H1 (cell line): ENCODE measurements at regions not wholly inside any gene's neighbourhood (a gene's known extent, or its start where the extent isn't known, plus 50 kb on each side); places are given as distances from the start of the nearest gene placed in this dataset.

ENCODE experiments used
- CTCF ChIA-PET: fragments of 300-600 bp; sonication (Branson Sonifier 250); formaldehyde crosslinking; loops from one replicate; lab custom pipeline; 2021; ENCODE audit not compliant: partially characterized antibody; lab: Charles Lee
- POLR2A ChIA-PET: fragments of 300-600 bp; sonication (Branson Sonifier 250); formaldehyde crosslinking; loops from one replicate; lab custom pipeline; 2021; ENCODE audit warnings: inconsistent platforms; ENCODE audit not compliant: partially characterized antibody; lab: Charles Lee
- DNase-seq, 2 experiments: peaks; one replicate each; pipeline versions ENCODE4 v3.0.0 to v3.0.0-alpha.2; 2010 to 2022; ENCODE audit warnings: low spot score in 2 of 2, low read depth in 1 of 2, mixed read lengths in 1 of 2
- FAIRE-seq: peaks from 2 replicates; lab custom pipeline; 2011; peaks lifted over from hg19 to GRCh38; lab: Jason Lieb, UNC
- H2AFZ ChIP-seq: 2 replicates; pipeline ENCODE4 v1.8.1; 2012; ENCODE audit warnings: low read length, inconsistent platforms
- H2AK5ac ChIP-seq: 2 replicates; pipeline ENCODE4 v1.6.1; 2013; ENCODE audit warnings: low read depth, low read length
- H2BK120ac ChIP-seq: replicated peaks from 2 replicates; pipeline ENCODE3; 2013; ENCODE audit warnings: low read depth, low read length, inconsistent platforms
- H2BK12ac ChIP-seq: 2 replicates; pipeline ENCODE4 v1.6.1; 2013; ENCODE audit warnings: low read depth, low read length
- H2BK15ac ChIP-seq: 2 replicates; pipeline ENCODE4 v1.6.1; 2013; ENCODE audit warnings: low read length
- H2BK20ac ChIP-seq: 2 replicates; pipeline ENCODE4 v1.6.1; 2013; ENCODE audit warnings: low read length
- H2BK5ac ChIP-seq: 2 replicates; pipeline ENCODE4 v1.6.1; 2013; ENCODE audit warnings: low read depth, low read length
- H3K14ac ChIP-seq: 2 replicates; pipeline ENCODE4 v1.6.1; 2013; ENCODE audit warnings: inconsistent platforms; ENCODE audit not compliant: insufficient read length
- H3K18ac ChIP-seq: 2 replicates; pipeline ENCODE4 v1.6.1; 2013; ENCODE audit warnings: low read length; ENCODE audit errors: extremely low read depth
- H3K23ac ChIP-seq: 2 replicates; pipeline ENCODE4 v1.6.1; 2013; ENCODE audit warnings: inconsistent platforms; ENCODE audit not compliant: insufficient read length
- H3K23me2 ChIP-seq: 2 replicates; pipeline ENCODE4 v1.6.1; 2013; ENCODE audit warnings: low read depth, low read length
- H3K27ac ChIP-seq: 2 replicates; pipeline ENCODE4 v1.6.1; 2011; ENCODE audit warnings: low read depth, low read length, inconsistent platforms
- H3K27me3 ChIP-seq, 4 experiments: replicated peaks in 1 of 4; 1 replicate in 1 of 4; 2 replicates in 3 of 4; pipeline versions ENCODE4 v1.6.1 to v1.8.1; 2011 to 2013; ENCODE audit warnings: low read length in 3 of 4, mild to moderate bottlenecking in 3 of 4, inconsistent platforms in 2 of 4, mixed read lengths in 2 of 4, moderate library complexity in 1 of 4; ENCODE audit not compliant: control insufficient read depth in 3 of 4, insufficient read depth in 3 of 4; ENCODE audit errors: extremely low read depth in 1 of 4
- H3K36me3 ChIP-seq, 4 experiments: 2 replicates each; pipeline versions ENCODE4 v1.6.1 to v1.8.1; 2011 to 2013; ENCODE audit warnings: mild to moderate bottlenecking in 4 of 4, low read length in 3 of 4, moderate library complexity in 2 of 4, control low read depth in 1 of 4, inconsistent platforms in 1 of 4; ENCODE audit not compliant: insufficient read depth in 4 of 4, control insufficient read depth in 2 of 4
- H3K4ac ChIP-seq: replicated peaks from 2 replicates; pipeline ENCODE3; 2013; ENCODE audit warnings: low read length, low read depth, mixed read lengths, inconsistent platforms; ENCODE audit not compliant: insufficient read length
- H3K4me1 ChIP-seq, 4 experiments: replicated peaks in 1 of 4; 1 replicate in 1 of 4; 2 replicates in 3 of 4; pipeline versions ENCODE4 v1.6.1 to v1.8.1; 2011 to 2013; ENCODE audit warnings: low read length in 3 of 4, inconsistent platforms in 2 of 4, mixed read lengths in 1 of 4; ENCODE audit not compliant: insufficient read depth in 4 of 4, control insufficient read depth in 3 of 4
- H3K4me2 ChIP-seq, 2 experiments: 2 replicates each; pipeline versions ENCODE4 v1.6.1 to v1.8.1; 2011 to 2013; ENCODE audit warnings: low read depth in 2 of 2, low read length in 2 of 2, control low read depth in 1 of 2, inconsistent platforms in 1 of 2, mild to moderate bottlenecking in 1 of 2; ENCODE audit not compliant: insufficient read depth in 1 of 2
- H3K4me3 ChIP-seq, 4 experiments: fragments of 200-600, 300-600 bp in 1 of 4; sonication (generic), shearing (Covaris generic), sonication (Bioruptor Twin) in 1 of 4; 2 replicates each; pipeline versions ENCODE4 v1.5.1 to v1.8.1; 2011 to 2016; ENCODE audit warnings: low read length in 4 of 4, low read depth in 3 of 4, control low read depth in 2 of 4, inconsistent platforms in 2 of 4, mild to moderate bottlenecking in 2 of 4, mixed read lengths in 1 of 4, moderate library complexity in 1 of 4; ENCODE audit not compliant: insufficient read depth in 2 of 4; ENCODE audit errors: extremely low read depth in 1 of 4
- H3K56ac ChIP-seq: replicated peaks from 2 replicates; pipeline ENCODE3; 2013; ENCODE audit warnings: low read depth, mild to moderate bottlenecking, mixed read lengths, low read length, inconsistent platforms; ENCODE audit not compliant: insufficient read length
- H3K79me1 ChIP-seq: 2 replicates; pipeline ENCODE4 v1.6.1; 2013; ENCODE audit warnings: low read depth, low read length, control low read depth
- H3K79me2 ChIP-seq, 2 experiments: 2 replicates each; pipeline versions ENCODE4 v1.6.1 to v1.8.1; 2012 to 2013; ENCODE audit warnings: low read length in 2 of 2, mild to moderate bottlenecking in 2 of 2, inconsistent platforms in 1 of 2; ENCODE audit not compliant: insufficient read depth in 2 of 2, control insufficient read depth in 1 of 2
- H3K9ac ChIP-seq, 4 experiments: replicated peaks in 1 of 4; 1 replicate in 1 of 4; 2 replicates in 3 of 4; pipeline versions ENCODE4 v1.6.1 to v1.8.1; 2011 to 2013; ENCODE audit warnings: low read depth in 3 of 4, low read length in 3 of 4, control low read depth in 2 of 4, mild to moderate bottlenecking in 2 of 4, moderate library complexity in 2 of 4, inconsistent platforms in 1 of 4; ENCODE audit errors: extremely low read depth in 1 of 4
- H3K9me3 ChIP-seq, 2 experiments: 2 replicates each; pipeline versions ENCODE4 v1.6.1 to v1.8.1; 2012 to 2013; ENCODE audit warnings: mild to moderate bottlenecking in 2 of 2, moderate library complexity in 2 of 2, control low read depth in 1 of 2, inconsistent platforms in 1 of 2, low read depth in 1 of 2, low read length in 1 of 2, mixed read lengths in 1 of 2; ENCODE audit not compliant: insufficient read depth in 2 of 2
- H4K20me1 ChIP-seq, 2 experiments: replicated peaks in 1 of 2; 2 replicates each; pipeline versions ENCODE3 to v1.8.1; 2011 to 2013; ENCODE audit warnings: inconsistent platforms in 2 of 2, low read length in 2 of 2, mild to moderate bottlenecking in 1 of 2; ENCODE audit not compliant: insufficient read depth in 2 of 2, control insufficient read depth in 1 of 2
- H4K5ac ChIP-seq: 2 replicates; pipeline ENCODE4 v1.6.1; 2013; ENCODE audit warnings: low read length, low read depth, mixed read lengths, inconsistent platforms; ENCODE audit not compliant: insufficient read length
- H4K8ac ChIP-seq: 2 replicates; pipeline ENCODE4 v1.8.0; 2013; ENCODE audit warnings: mild to moderate bottlenecking, moderate library complexity, low read length, inconsistent platforms; ENCODE audit not compliant: insufficient read depth; ENCODE audit errors: extremely low read depth
- H4K91ac ChIP-seq: replicated peaks from 2 replicates; pipeline ENCODE3; 2013; ENCODE audit warnings: low read length, mixed read lengths, inconsistent platforms; ENCODE audit not compliant: insufficient read length
- CREB1 ChIP-seq: IDR thresholded peaks from 2 replicates; pipeline ENCODE4 v1.6.1; 2012; ENCODE audit warnings: inconsistent platforms
- EGR1 ChIP-seq: IDR thresholded peaks from 2 replicates; pipeline ENCODE4 v1.6.1; 2011; ENCODE audit warnings: low read depth, low read length, borderline replicate concordance
- EP300 ChIP-seq, 2 experiments: IDR thresholded peaks; 1 replicate in 1 of 2; 2 replicates in 1 of 2; pipeline ENCODE4 v1.6.1; 2011 to 2012; ENCODE audit warnings: low read depth in 2 of 2, low read length in 2 of 2, mild to moderate bottlenecking in 2 of 2, borderline replicate concordance in 1 of 2, inconsistent platforms in 1 of 2, moderate library complexity in 1 of 2
- POLR2A ChIP-seq, 2 experiments: IDR thresholded peaks; 1 replicate in 1 of 2; 2 replicates in 1 of 2; pipeline ENCODE4 v1.6.1; 2011; ENCODE audit warnings: low read depth in 2 of 2, low read length in 2 of 2, mild to moderate bottlenecking in 2 of 2; ENCODE audit errors: control extremely low read depth in 1 of 2
- POLR2AphosphoS5 ChIP-seq: IDR thresholded peaks from 2 replicates; pipeline ENCODE4 v1.6.1; 2011; ENCODE audit warnings: low read depth, low read length
- SIX5 ChIP-seq: IDR thresholded peaks from 2 replicates; pipeline ENCODE4 v1.6.1; 2011; ENCODE audit warnings: mild to moderate bottlenecking, low read depth, low read length
- WGBS, 2 experiments: shearing (Covaris generic) in 1 of 2; methylation state at CpG; one replicate each; pipeline versions ENCODE4 v1.1.6 to v1.1.7; 2013 to 2015; ENCODE audit warnings: low lambda C conversion rate in 2 of 2, mixed read lengths in 2 of 2, inconsistent platforms in 1 of 2, low coverage in 1 of 2, missing lambda C conversion rate in 1 of 2; ENCODE audit not compliant: insufficient replicate concordance in 2 of 2, insufficient coverage in 1 of 2, insufficient read length in 1 of 2; ENCODE audit errors: extremely low coverage in 1 of 2, missing lambda C conversion rate in 1 of 2; 5-methylcytosine and 5-hydroxymethylcytosine counted together

- Histone ChIP-seq H3K4me3 (no peak overlapping the region), H3K4me1 (no peaks in the 10 kb centered on the region), H3K79me2 (no peaks in the 10 kb centered on the region), H3K4ac (no peak overlapping the region), H2AK5ac (no peak overlapping the region), H3K4me2 (no peak overlapping the region), H3K27ac (no peak overlapping the region), H3K23me2 (no peaks in the 10 kb centered on the region), H3K14ac (no peak overlapping the region), H2BK5ac (no peak overlapping the region), H3K36me3 (no peaks in the 10 kb centered on the region), H2BK20ac (no peak overlapping the region), H4K8ac (no peak overlapping the region), H4K91ac (no peak overlapping the region), H3K18ac (no peak overlapping the region), H4K5ac (no peak overlapping the region), H2AFZ (no peak overlapping the region), H2BK12ac (no peak overlapping the region), H3K56ac (no peak overlapping the region), H2BK120ac (no peak overlapping the region), H3K23ac (no peak overlapping the region), H3K27me3 (no peaks in the 10 kb centered on the region), H2BK15ac (no peak overlapping the region), H3K79me1 (no peaks in the 10 kb centered on the region), H4K20me1 (no peaks in the 10 kb centered on the region), H3K9me3 (peaks cover 8 to 11% of the 10 kb centered on the region in 2 experiments), H3K9ac (no peak overlapping the region)
- WGBS, 2 experiments: 21% methylated on average over 1 of the region's 1 CpG; no CpG with 5 or more reads in 1 of the 2 experiments
- CTCF ChIA-PET: interaction anchor here (1.6 to 2.2 kb wide), 2 partner anchors 9 to 12 kb away, joined by 3 to 9 read pairs; no protein-coding TSS in a partner anchor
- TF ChIP-seq EGR1 (no peak), SIX5 (no peak), POLR2A (IDR thresholded peaks at IDR 0.05; ENCODE audit: control extremely low read depth in 1 of 2, low read depth in 2 of 2, low read length in 2 of 2) (no peak), POLR2AphosphoS5 (no peak), CREB1 (no peak), EP300 (IDR thresholded peaks at IDR 0.05; ENCODE audit: borderline replicate concordance in 1 of 2, low read depth in 2 of 2, low read length in 2 of 2) (no peak)
- no peak for FAIRE-seq
- POLR2A ChIA-PET: no interaction called here
- DNase-seq: no peak
Observed at GRCh38 chr1:90144820-90145219, 149.9 kb downstream of the ZNF326 start.
